ENCODE measurements at regions not wholly inside any gene's neighbourhood (a gene's known extent, or its start where the extent isn't known, plus 50 kb on each side); places are given as distances from the start of the nearest gene placed in this dataset.

GRCh38 chr1:118371612-118372011, 186.6 kb upstream of the SPAG17 start:
- TF ChIP-seq FOXP2 (optimal IDR thresholded peaks at IDR 0.05; ENCODE audit: borderline replicate concordance, extremely low read depth, extremely low read length, insufficient read depth) = no peak
- no peak for TF ChIP-seq REST (IDR thresholded peaks at IDR 0.05; ENCODE audit: insufficient read depth in 1 of 2, low read depth in 2 of 2, low read length in 2 of 2)
- no peak for TF ChIP-seq TAF1 (IDR thresholded peaks at IDR 0.05; ENCODE audit: borderline replicate concordance, insufficient read depth, low read length)
- TF ChIP-seq POLR2AphosphoS5 (IDR thresholded peaks at IDR 0.05; ENCODE audit: low read depth, low read length) = no peak
- TF ChIP-seq SIN3A (IDR thresholded peaks at IDR 0.05; ENCODE audit: borderline replicate concordance, insufficient read depth, low read length) = no peak

GRCh38 chr1:118370861-118371260, 185.8 kb upstream of the SPAG17 start:
- TF ChIP-seq REST (IDR thresholded peaks at IDR 0.05; ENCODE audit: insufficient read depth in 1 of 2, low read depth in 2 of 2, low read length in 2 of 2) = no peak
- TF ChIP-seq SIN3A (IDR thresholded peaks at IDR 0.05; ENCODE audit: borderline replicate concordance, insufficient read depth, low read length) = no peak
- no peak for TF ChIP-seq TAF1 (IDR thresholded peaks at IDR 0.05; ENCODE audit: borderline replicate concordance, insufficient read depth, low read length)
- no peak for TF ChIP-seq FOXP2 (optimal IDR thresholded peaks at IDR 0.05; ENCODE audit: borderline replicate concordance, extremely low read depth, extremely low read length, insufficient read depth)
- no peak for TF ChIP-seq POLR2AphosphoS5 (IDR thresholded peaks at IDR 0.05; ENCODE audit: low read depth, low read length)

GRCh38 chr1:118366286-118366685, 181.3 kb upstream of the SPAG17 start:
- TF ChIP-seq FOXP2 (optimal IDR thresholded peaks at IDR 0.05; ENCODE audit: borderline replicate concordance, extremely low read depth, extremely low read length, insufficient read depth) = no peak
- no peak for TF ChIP-seq SIN3A (IDR thresholded peaks at IDR 0.05; ENCODE audit: borderline replicate concordance, insufficient read depth, low read length)
- TF ChIP-seq REST (IDR thresholded peaks at IDR 0.05; ENCODE audit: insufficient read depth in 1 of 2, low read depth in 2 of 2, low read length in 2 of 2) = no peak
- no peak for TF ChIP-seq POLR2AphosphoS5 (IDR thresholded peaks at IDR 0.05; ENCODE audit: low read depth, low read length)
- TF ChIP-seq TAF1 (IDR thresholded peaks at IDR 0.05; ENCODE audit: borderline replicate concordance, insufficient read depth, low read length) = no peak

- TF ChIP-seq FOXP2 (optimal IDR thresholded peaks at IDR 0.05; ENCODE audit: borderline replicate concordance, extremely low read depth, extremely low read length, insufficient read depth) (no peak), POLR2AphosphoS5 (IDR thresholded peaks at IDR 0.05; ENCODE audit: low read depth, low read length) (no peak), SIN3A (IDR thresholded peaks at IDR 0.05; ENCODE audit: borderline replicate concordance, insufficient read depth, low read length) (no peak), TAF1 (IDR thresholded peaks at IDR 0.05; ENCODE audit: borderline replicate concordance, insufficient read depth, low read length) (no peak), REST (IDR thresholded peaks at IDR 0.05; ENCODE audit: insufficient read depth in 1 of 2, low read depth in 2 of 2, low read length in 2 of 2) (no peak)
Observed at GRCh38 chr1:118364882-118365281, 179.9 kb upstream of the SPAG17 start.

GRCh38 chr1:118363396-118363795, 178.4 kb upstream of the SPAG17 start:
- no peak for TF ChIP-seq POLR2AphosphoS5 (IDR thresholded peaks at IDR 0.05; ENCODE audit: low read depth, low read length)
- no peak for TF ChIP-seq FOXP2 (optimal IDR thresholded peaks at IDR 0.05; ENCODE audit: borderline replicate concordance, extremely low read depth, extremely low read length, insufficient read depth)
